Activated naive CD8-positive, alpha-beta T cell treated with anti-CD3 and anti-CD28 coated beads, Interleukin-2, amount 50 U/mL, for 24 hours (primary cell): ENCODE measurements at regions not wholly inside any gene's neighbourhood (a gene's known extent, or its start where the extent isn't known, plus 50 kb on each side); places are given as distances from the start of the nearest gene placed in this dataset.
"Not testable (repeated sequence)": the region's sequence is repeated elsewhere in the genome, so short reads cannot be mapped to it uniquely, and the experiment has no call there.

Experiments
- ATAC-seq: fragments of 150-1000 bp; cut with Tn5 transposase; one replicate; pipeline ENCODE4 v1.10.0; 2021
- DNase-seq: peaks from one replicate; pipeline ENCODE4 v3.0.0; 2021
- H3K27ac Mint-ChIP-seq: one replicate; pipeline ENCODE4 v1.8.0; 2021; ENCODE audit warnings: mild to moderate bottlenecking, mixed read lengths
- H3K27me3 Mint-ChIP-seq: one replicate; pipeline ENCODE4 v1.8.0; 2021; ENCODE audit warnings: mixed read lengths
- H3K36me3 Mint-ChIP-seq: one replicate; pipeline ENCODE4 v1.8.0; 2021; ENCODE audit warnings: low read depth, mixed read lengths
- H3K4me1 Mint-ChIP-seq: one replicate; pipeline ENCODE4 v1.8.0; 2021; ENCODE audit warnings: mixed read lengths
- H3K4me3 Mint-ChIP-seq: one replicate; pipeline ENCODE4 v1.8.0; 2021; ENCODE audit warnings: mild to moderate bottlenecking, moderate library complexity, mixed read lengths
- H3K9me3 Mint-ChIP-seq: one replicate; pipeline ENCODE4 v1.8.0; 2021; ENCODE audit warnings: mixed read lengths

GRCh38 chr3:89955156-89955555 lies 847.7 kb downstream of the EPHA3 start:
- no peak for DNase-seq
- Mint-ChIP-seq H3K4me3 (no peak overlapping the region), H3K36me3 (no peaks in the 10 kb centered on the region), H3K27ac (no peak overlapping the region), H3K9me3 (peaks cover 4% of the 10 kb centered on the region), H3K27me3 (no peaks in the 10 kb centered on the region), H3K4me1 (no peaks in the 10 kb centered on the region)
- no peak for ATAC-seq

GRCh38 chr3:89957451-89957850 lies 850.0 kb downstream of the EPHA3 start:
- Mint-ChIP-seq H3K36me3 (no peaks in the 10 kb centered on the region), H3K9me3 (peaks cover 4% of the 10 kb centered on the region), H3K27ac (no peak overlapping the region), H3K27me3 (no peaks in the 10 kb centered on the region), H3K4me1 (no peaks in the 10 kb centered on the region), H3K4me3 (no peak overlapping the region)
- ATAC-seq (no peak), DNase-seq (no peak)

DNA sequence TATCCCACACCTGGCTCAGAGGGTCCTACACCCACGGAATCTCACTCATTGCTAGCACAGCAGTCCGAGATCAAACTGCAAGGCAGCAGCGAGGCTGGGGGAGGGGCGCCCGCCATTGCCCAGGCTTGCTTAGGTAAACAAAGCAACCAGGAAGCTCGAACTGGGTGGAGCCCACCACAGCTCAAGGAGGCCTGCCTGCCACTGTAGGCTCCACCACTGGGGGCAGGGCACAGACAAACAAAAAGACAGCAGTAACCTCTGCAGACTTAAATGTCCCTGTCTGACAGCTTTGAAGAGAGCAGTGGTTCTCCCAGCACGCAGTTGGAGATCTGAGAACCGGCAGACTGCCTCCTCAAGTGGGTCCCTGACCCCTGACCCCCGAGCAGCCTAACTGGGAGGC lies 850.7 kb downstream of the EPHA3 start:
- H3K9me3 Mint-ChIP-seq, H3K4me3 Mint-ChIP-seq, H3K4me1 Mint-ChIP-seq, H3K27ac Mint-ChIP-seq, ATAC-seq, H3K36me3 Mint-ChIP-seq, H3K27me3 Mint-ChIP-seq, DNase-seq: not testable (repeated sequence)

GRCh38 chr3:89964347-89964746 lies 856.9 kb downstream of the EPHA3 start:
- H3K4me3 Mint-ChIP-seq: no peak overlapping the region
- H3K4me1 Mint-ChIP-seq: no peaks in the 10 kb centered on the region
- peaks cover 26% of the 10 kb centered on the region for H3K9me3 Mint-ChIP-seq
- no peak overlapping the region for H3K27ac Mint-ChIP-seq
- H3K36me3 Mint-ChIP-seq: no peaks in the 10 kb centered on the region
- DNase-seq: no peak
- no peaks in the 10 kb centered on the region for H3K27me3 Mint-ChIP-seq
- no peak for ATAC-seq

GRCh38 chr3:89966877-89967665 lies 859.6 kb downstream of the EPHA3 start:
- no peak overlapping the region for H3K27ac Mint-ChIP-seq
- H3K9me3 Mint-ChIP-seq: peaks cover 29% of the 10 kb centered on the region
- no peaks in the 10 kb centered on the region for H3K36me3 Mint-ChIP-seq
- H3K4me3 Mint-ChIP-seq: no peak overlapping the region
- ATAC-seq (no peak), DNase-seq (no peak)
- no peaks in the 10 kb centered on the region for H3K27me3 Mint-ChIP-seq
- no peaks in the 10 kb centered on the region for H3K4me1 Mint-ChIP-seq

- H3K4me1 Mint-ChIP-seq: no peaks in the 10 kb centered on the region
- DNase-seq (no peak), ATAC-seq (no peak)
- no peak overlapping the region for H3K27ac Mint-ChIP-seq
- H3K36me3 Mint-ChIP-seq: no peaks in the 10 kb centered on the region
- H3K27me3 Mint-ChIP-seq: no peaks in the 10 kb centered on the region
- no peak overlapping the region for H3K4me3 Mint-ChIP-seq
- peaks cover 28% of the 10 kb centered on the region for H3K9me3 Mint-ChIP-seq
These were observed 863.9 kb downstream of the EPHA3 start for GRCh38 chr3:89971329-89971728.

DNA sequence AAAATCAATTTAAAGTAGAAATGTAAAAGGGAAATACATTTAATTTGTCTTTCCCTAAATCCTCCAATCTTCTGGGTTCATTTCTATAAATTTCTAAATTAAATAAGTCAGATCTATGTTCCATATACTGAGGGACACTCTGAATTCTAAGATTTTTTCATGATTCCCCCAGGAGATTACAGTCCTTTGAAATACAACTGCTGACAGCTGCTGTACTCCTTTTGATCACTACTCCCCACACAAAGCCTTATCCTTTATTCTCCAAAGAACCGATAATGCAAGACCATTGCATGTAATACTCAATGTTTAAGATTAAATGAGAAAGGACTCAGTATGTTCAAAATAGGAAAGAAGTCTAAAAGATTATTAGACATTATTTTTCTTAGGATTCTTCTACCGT lies 865.7 kb downstream of the EPHA3 start:
- peaks cover 18% of the 10 kb centered on the region for H3K9me3 Mint-ChIP-seq
- H3K4me1 Mint-ChIP-seq: no peaks in the 10 kb centered on the region

DNA sequence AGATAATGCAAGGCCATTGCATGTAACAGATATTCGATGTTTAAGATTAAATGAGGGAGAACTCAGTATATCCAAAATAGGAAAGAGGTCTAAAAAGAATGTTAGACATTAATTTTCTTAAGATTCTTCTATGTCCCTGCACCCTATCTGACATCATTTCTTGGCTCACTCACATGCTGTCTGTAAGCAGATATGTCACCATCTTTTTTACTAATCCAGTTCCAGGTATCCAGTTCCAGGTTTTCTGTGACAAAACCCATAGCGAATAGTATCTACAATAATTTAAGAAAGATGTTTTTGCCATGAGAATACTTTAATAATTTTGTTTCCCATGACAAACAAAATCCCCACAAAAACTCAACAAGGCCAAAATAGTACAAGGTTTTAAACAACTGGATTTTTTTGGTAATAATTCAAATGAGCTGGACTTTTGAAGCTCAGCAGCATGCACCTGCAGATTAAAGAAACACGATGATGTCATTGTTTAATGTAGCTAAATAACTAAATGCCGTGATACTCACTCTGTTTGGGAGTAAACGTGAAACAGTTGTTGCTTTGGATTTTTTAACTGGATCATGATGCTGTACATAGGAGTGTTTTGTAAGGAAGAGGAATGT lies 867.6 kb downstream of the EPHA3 start:
- DNase-seq (no peak), ATAC-seq (no peak)
- Mint-ChIP-seq H3K36me3 (no peaks in the 10 kb centered on the region), H3K9me3 (peaks cover 17% of the 10 kb centered on the region), H3K27ac (no peak overlapping the region), H3K27me3 (no peaks in the 10 kb centered on the region), H3K4me1 (no peaks in the 10 kb centered on the region), H3K4me3 (no peak overlapping the region)

More for the DNA sequence above, 865.7 kb downstream of the EPHA3 start:
- no peak for ATAC-seq
- H3K4me3 Mint-ChIP-seq: no peak overlapping the region
- no peaks in the 10 kb centered on the region for H3K27me3 Mint-ChIP-seq
- DNase-seq: no peak
- H3K36me3 Mint-ChIP-seq: no peaks in the 10 kb centered on the region
- H3K27ac Mint-ChIP-seq: no peak overlapping the region

GRCh38 chr3:89983449-89983848 lies 876.0 kb downstream of the EPHA3 start:
- no peak for DNase-seq
- Mint-ChIP-seq H3K4me1 (no peaks in the 10 kb centered on the region), H3K27ac (no peak overlapping the region), H3K4me3 (no peak overlapping the region), H3K27me3 (no peaks in the 10 kb centered on the region), H3K9me3 (peaks cover 28% of the 10 kb centered on the region), H3K36me3 (no peaks in the 10 kb centered on the region)
- ATAC-seq: no peak

- DNase-seq: no peak
- no peak overlapping the region for H3K4me3 Mint-ChIP-seq
- peaks cover 20% of the 10 kb centered on the region for H3K9me3 Mint-ChIP-seq
- H3K27ac Mint-ChIP-seq: no peak overlapping the region
- no peaks in the 10 kb centered on the region for H3K4me1 Mint-ChIP-seq
- H3K27me3 Mint-ChIP-seq: no peaks in the 10 kb centered on the region
- no peaks in the 10 kb centered on the region for H3K36me3 Mint-ChIP-seq
- ATAC-seq: no peak
These were observed 897.9 kb downstream of the EPHA3 start for GRCh38 chr3:90005281-90005847.

DNA sequence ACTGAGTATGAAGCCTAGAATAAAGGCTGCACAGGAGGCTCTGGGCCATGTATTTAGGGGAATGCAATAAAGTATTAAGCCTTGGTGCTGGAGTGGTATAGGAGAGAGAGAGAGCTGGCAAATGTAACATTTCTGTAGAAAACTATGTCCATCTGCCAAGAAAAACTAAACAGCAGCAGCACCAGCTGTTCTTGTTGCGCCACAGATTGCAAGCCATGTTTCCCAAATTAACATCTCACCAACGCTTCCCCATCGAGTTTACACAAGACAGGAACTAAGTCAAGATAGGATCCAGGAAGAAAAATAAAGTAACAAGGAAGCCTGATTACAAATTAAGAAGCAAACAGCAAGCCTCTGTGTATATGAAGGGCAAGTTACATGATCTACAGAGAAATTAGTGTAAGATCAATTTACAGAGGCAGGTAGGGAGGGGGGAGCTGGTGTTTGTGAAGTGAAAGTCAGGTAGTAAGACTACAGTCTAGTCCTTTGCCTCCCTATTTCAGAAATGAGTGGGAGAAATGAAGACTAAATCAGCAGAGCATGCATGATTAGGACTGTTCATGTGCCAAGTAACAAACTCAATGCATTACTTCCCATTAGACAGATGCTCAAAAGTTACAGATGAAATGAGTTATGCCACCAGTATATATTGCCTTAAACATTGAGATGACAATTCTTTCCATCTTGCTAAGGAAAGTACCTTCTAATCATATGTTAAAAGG lies 900.5 kb downstream of the EPHA3 start:
- H3K27me3 Mint-ChIP-seq: no peaks in the 10 kb centered on the region
- H3K4me1 Mint-ChIP-seq: no peaks in the 10 kb centered on the region
- no peak overlapping the region for H3K27ac Mint-ChIP-seq
- H3K9me3 Mint-ChIP-seq: peaks cover 20% of the 10 kb centered on the region
- H3K4me3 Mint-ChIP-seq: no peak overlapping the region
- ATAC-seq: no peak
- no peaks in the 10 kb centered on the region for H3K36me3 Mint-ChIP-seq
- DNase-seq: no peak

- no peaks in the 10 kb centered on the region for H3K27me3 Mint-ChIP-seq
- DNase-seq (no peak), ATAC-seq (no peak)
- no peaks in the 10 kb centered on the region for H3K36me3 Mint-ChIP-seq
- no peak overlapping the region for H3K4me3 Mint-ChIP-seq
- no peak overlapping the region for H3K27ac Mint-ChIP-seq
- no peaks in the 10 kb centered on the region for H3K4me1 Mint-ChIP-seq
- H3K9me3 Mint-ChIP-seq: peaks cover 6% of the 10 kb centered on the region
These were observed 902.9 kb downstream of the EPHA3 start for GRCh38 chr3:90010341-90010740.

DNA sequence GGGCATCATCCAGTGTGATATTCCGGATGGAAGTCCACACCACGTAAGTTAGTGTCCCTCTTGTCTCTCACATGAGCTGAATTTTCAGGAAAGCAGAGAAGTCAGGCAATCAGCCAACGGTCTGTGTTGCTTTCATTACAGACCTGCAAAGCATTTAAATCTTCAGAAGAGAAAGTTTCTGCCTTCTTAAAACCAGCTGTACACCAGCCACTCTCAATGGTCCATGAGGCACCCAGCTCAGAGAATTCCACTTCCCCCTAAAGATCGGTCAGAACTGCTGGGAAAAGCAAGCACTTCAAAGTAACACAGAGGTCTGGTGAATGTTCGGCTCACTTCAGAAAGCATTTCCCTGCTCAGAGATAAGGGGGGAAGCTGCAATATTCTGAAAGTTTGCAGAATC lies 903.7 kb downstream of the EPHA3 start:
- no peak overlapping the region for H3K4me3 Mint-ChIP-seq
- no peaks in the 10 kb centered on the region for H3K4me1 Mint-ChIP-seq
- H3K27me3 Mint-ChIP-seq: no peaks in the 10 kb centered on the region
- DNase-seq (no peak), ATAC-seq (no peak)
- H3K9me3 Mint-ChIP-seq: no peaks in the 10 kb centered on the region
- H3K27ac Mint-ChIP-seq: no peak overlapping the region
- H3K36me3 Mint-ChIP-seq: no peaks in the 10 kb centered on the region

- H3K27me3 Mint-ChIP-seq: no peaks in the 10 kb centered on the region
- no peak for ATAC-seq
- no peak for DNase-seq
These were observed 904.2 kb downstream of the EPHA3 start for GRCh38 chr3:90011596-90011995.

GRCh38 chr3:90011996-90012395 lies 904.6 kb downstream of the EPHA3 start:
- ATAC-seq (no peak), DNase-seq (no peak)
- H3K4me3 Mint-ChIP-seq: no peak overlapping the region
- H3K4me1 Mint-ChIP-seq: no peaks in the 10 kb centered on the region
- no peak overlapping the region for H3K27ac Mint-ChIP-seq
- no peaks in the 10 kb centered on the region for H3K36me3 Mint-ChIP-seq
- H3K27me3 Mint-ChIP-seq: no peaks in the 10 kb centered on the region
- peaks cover 5% of the 10 kb centered on the region for H3K9me3 Mint-ChIP-seq

More at GRCh38 chr3:90011596-90011995, 904.2 kb downstream of the EPHA3 start:
- Mint-ChIP-seq H3K27ac (no peak overlapping the region), H3K4me1 (no peaks in the 10 kb centered on the region), H3K36me3 (no peaks in the 10 kb centered on the region), H3K4me3 (no peak overlapping the region), H3K9me3 (peaks cover 2% of the 10 kb centered on the region)
